NCI-H345 treated with DMSO at 0.1 percent for 48 hours (cell line): ENCODE measurements at regions not wholly inside any gene's neighbourhood (a gene's known extent, or its start where the extent isn't known, plus 50 kb on each side); places are given as distances from the start of the nearest gene placed in this dataset.
"Not testable (repeated sequence)": the region's sequence is repeated elsewhere in the genome, so short reads cannot be mapped to it uniquely, and the experiment has no call there.

Experiments used
- DNase-seq: peaks from one replicate; lab custom pipeline; 2025; ENCODE audit not compliant: unreplicated experiment; lab: John Stamatoyannopoulos, UW

- not testable (repeated sequence) for DNase-seq
These were observed 51.5 kb downstream of the PPIAL4A start for GRCh38 chr1:120941066-120941465.

- not testable (repeated sequence) for DNase-seq
These were observed 52.3 kb downstream of the PPIAL4A start for GRCh38 chr1:120941836-120942217.

- peak; percentile 60 for DNase-seq
These were observed 52.8 kb downstream of the PPIAL4A start for GRCh38 chr1:120942218-120942944.

- not testable (repeated sequence) for DNase-seq
These were observed 53.4 kb downstream of the PPIAL4A start for GRCh38 chr1:120942945-120943319.

GRCh38 chr1:120944691-120945090 is 55.1 kb downstream of the PPIAL4A start:
- DNase-seq = not testable (repeated sequence)

- DNase-seq = not testable (repeated sequence)
These were observed 55.6 kb downstream of the PPIAL4A start for GRCh38 chr1:120945122-120945521.

- not testable (repeated sequence) for DNase-seq
These were observed 57.5 kb downstream of the PPIAL4A start for GRCh38 chr1:120947114-120947513.

GRCh38 chr1:120949724-120950123 is 60.2 kb downstream of the PPIAL4A start:
- DNase-seq = not testable (repeated sequence)

GRCh38 chr1:120950633-120951032 is 61.1 kb downstream of the PPIAL4A start:
- not testable (repeated sequence) for DNase-seq

GRCh38 chr1:120951100-120951499 is 61.5 kb downstream of the PPIAL4A start:
- not testable (repeated sequence) for DNase-seq

GRCh38 chr1:120952207-120952870 is 62.8 kb downstream of the PPIAL4A start:
- not testable (repeated sequence) for DNase-seq

- not testable (repeated sequence) for DNase-seq
These were observed 63.3 kb downstream of the PPIAL4A start for GRCh38 chr1:120952871-120953265.

GRCh38 chr1:120954736-120955135 is 65.2 kb downstream of the PPIAL4A start:
- no peak for DNase-seq

GRCh38 chr1:120955961-120956360 is 66.4 kb downstream of the PPIAL4A start:
- DNase-seq = not testable (repeated sequence)

GRCh38 chr1:120966018-120966417 is 76.4 kb downstream of the PPIAL4A start:
- not testable (repeated sequence) for DNase-seq

- DNase-seq = not testable (repeated sequence)
These were observed 83.3 kb downstream of the PPIAL4A start for GRCh38 chr1:120972863-120973262.

- not testable (repeated sequence) for DNase-seq
These were observed 84.3 kb downstream of the PPIAL4A start for GRCh38 chr1:120973836-120974235.

GRCh38 chr1:120977279-120977678 is 87.7 kb downstream of the PPIAL4A start:
- DNase-seq = not testable (repeated sequence)

- DNase-seq = not testable (repeated sequence)
These were observed 92.0 kb downstream of the PPIAL4A start for GRCh38 chr1:120981489-120982094.

GRCh38 chr1:120994614-120995013 is 105.0 kb downstream of the PPIAL4A start:
- DNase-seq = not testable (repeated sequence)

GRCh38 chr1:120995025-120995424 is 105.5 kb downstream of the PPIAL4A start:
- not testable (repeated sequence) for DNase-seq
